ENCODE measurements at regions not wholly inside any gene's neighbourhood (a gene's known extent, or its start where the extent isn't known, plus 50 kb on each side); places are given as distances from the start of the nearest gene placed in this dataset.

DNA sequence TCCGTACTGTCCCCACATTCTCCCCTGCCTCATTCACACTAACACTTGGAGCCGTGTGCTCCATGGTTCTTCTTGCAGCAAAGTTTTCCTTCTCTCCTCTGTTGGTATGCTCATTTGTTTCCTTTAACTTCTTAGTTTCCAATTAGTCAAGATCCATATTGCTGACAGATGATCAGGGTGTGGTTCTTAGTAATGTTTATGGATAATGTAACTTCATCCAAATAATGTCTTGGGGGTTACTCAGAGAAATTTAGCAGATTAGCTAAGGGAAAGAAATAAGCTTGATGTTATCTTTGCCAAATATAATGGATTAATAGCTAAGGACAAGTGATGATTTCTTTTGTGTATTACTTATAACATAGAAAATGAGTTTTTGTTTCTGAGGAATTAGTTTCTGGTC lies 174.4 kb downstream of the NUFIP1 start:
- no peak for TF ChIP-seq POLR2A (IDR thresholded peaks at IDR 0.05)
- TF ChIP-seq, protein P1, sequence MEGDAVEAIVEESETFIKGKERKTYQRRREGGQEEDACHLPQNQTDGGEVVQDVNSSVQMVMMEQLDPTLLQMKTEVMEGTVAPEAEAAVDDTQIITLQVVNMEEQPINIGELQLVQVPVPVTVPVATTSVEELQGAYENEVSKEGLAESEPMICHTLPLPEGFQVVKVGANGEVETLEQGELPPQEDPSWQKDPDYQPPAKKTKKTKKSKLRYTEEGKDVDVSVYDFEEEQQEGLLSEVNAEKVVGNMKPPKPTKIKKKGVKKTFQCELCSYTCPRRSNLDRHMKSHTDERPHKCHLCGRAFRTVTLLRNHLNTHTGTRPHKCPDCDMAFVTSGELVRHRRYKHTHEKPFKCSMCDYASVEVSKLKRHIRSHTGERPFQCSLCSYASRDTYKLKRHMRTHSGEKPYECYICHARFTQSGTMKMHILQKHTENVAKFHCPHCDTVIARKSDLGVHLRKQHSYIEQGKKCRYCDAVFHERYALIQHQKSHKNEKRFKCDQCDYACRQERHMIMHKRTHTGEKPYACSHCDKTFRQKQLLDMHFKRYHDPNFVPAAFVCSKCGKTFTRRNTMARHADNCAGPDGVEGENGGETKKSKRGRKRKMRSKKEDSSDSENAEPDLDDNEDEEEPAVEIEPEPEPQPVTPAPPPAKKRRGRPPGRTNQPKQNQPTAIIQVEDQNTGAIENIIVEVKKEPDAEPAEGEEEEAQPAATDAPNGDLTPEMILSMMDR (IDR thresholded peaks at IDR 0.05 in 4 of 5, conservative IDR thresholded peaks at IDR 0.05 in 1 of 5), result no peak
